ENCODE measurements at regions not wholly inside any gene's neighbourhood (a gene's known extent, or its start where the extent isn't known, plus 50 kb on each side); places are given as distances from the start of the nearest gene placed in this dataset.

GRCh38 chr13:108455320-108455719 is 174.1 kb upstream of the MYO16 start:
- Histone ChIP-seq H4K20me1 (ENCODE audit: insufficient read depth, low read length) (no peaks in the 10 kb centered on the region), H3K9ac (ENCODE audit: low read length) (no peak overlapping the region), H3K4me2 (ENCODE audit: low read length) (no peak overlapping the region), H3K79me2 (ENCODE audit: low read length) (no peaks in the 10 kb centered on the region), H3K27ac (ENCODE audit: low read length) (no peak overlapping the region), H3K4me1 (ENCODE audit: low read length) (no peaks in the 10 kb centered on the region), H3K9me3 (ENCODE audit: insufficient read depth, low read length) (no peaks in the 10 kb centered on the region), H3K36me3 (replicated peaks; ENCODE audit: low read depth, low read length) (no peaks in the 10 kb centered on the region), H3K4me3 (ENCODE audit: low read length) (no peak overlapping the region), H3K27me3 (ENCODE audit: low read depth, low read length) (no peaks in the 10 kb centered on the region), H2AFZ (ENCODE audit: low read depth, low read length) (no peak overlapping the region)
- TF ChIP-seq EZH2phosphoT487 (IDR thresholded peaks at IDR 0.05; ENCODE audit: low read depth) (no peak), CTCF (IDR thresholded peaks at IDR 0.05; ENCODE audit: low read depth, low read length) (no peak)

- Histone ChIP-seq H3K27me3 (ENCODE audit: low read depth, low read length) (no peaks in the 10 kb centered on the region), H3K4me2 (ENCODE audit: low read length) (no peak overlapping the region), H3K9me3 (ENCODE audit: insufficient read depth, low read length) (no peaks in the 10 kb centered on the region), H3K9ac (ENCODE audit: low read length) (no peak overlapping the region), H3K4me1 (ENCODE audit: low read length) (no peaks in the 10 kb centered on the region), H3K4me3 (ENCODE audit: low read length) (no peak overlapping the region), H3K79me2 (ENCODE audit: low read length) (no peaks in the 10 kb centered on the region), H3K36me3 (replicated peaks; ENCODE audit: low read depth, low read length) (no peaks in the 10 kb centered on the region), H3K27ac (ENCODE audit: low read length) (no peak overlapping the region), H2AFZ (ENCODE audit: low read depth, low read length) (no peak overlapping the region), H4K20me1 (ENCODE audit: insufficient read depth, low read length) (no peaks in the 10 kb centered on the region)
- TF ChIP-seq EZH2phosphoT487 (IDR thresholded peaks at IDR 0.05; ENCODE audit: low read depth): no peak
- TF ChIP-seq CTCF (IDR thresholded peaks at IDR 0.05; ENCODE audit: low read depth, low read length): no peak
Measured at GRCh38 chr13:108460043-108460442, 169.4 kb upstream of the MYO16 start.

GRCh38 chr13:108460746-108461145 is 168.7 kb upstream of the MYO16 start:
- H4K20me1 ChIP-seq (ENCODE audit: insufficient read depth, low read length): no peaks in the 10 kb centered on the region
- no peak overlapping the region for H3K4me3 ChIP-seq (ENCODE audit: low read length)
- no peaks in the 10 kb centered on the region for H3K9me3 ChIP-seq (ENCODE audit: insufficient read depth, low read length)
- no peak overlapping the region for H2AFZ ChIP-seq (ENCODE audit: low read depth, low read length)
- no peaks in the 10 kb centered on the region for H3K36me3 ChIP-seq (replicated peaks; ENCODE audit: low read depth, low read length)
- no peak overlapping the region for H3K27ac ChIP-seq (ENCODE audit: low read length)
- TF ChIP-seq CTCF (IDR thresholded peaks at IDR 0.05; ENCODE audit: low read depth, low read length): no peak
- no peak for TF ChIP-seq EZH2phosphoT487 (IDR thresholded peaks at IDR 0.05; ENCODE audit: low read depth)
- H3K9ac ChIP-seq (ENCODE audit: low read length): no peak overlapping the region
- H3K4me2 ChIP-seq (ENCODE audit: low read length): no peak overlapping the region
- H3K27me3 ChIP-seq (ENCODE audit: low read depth, low read length): no peaks in the 10 kb centered on the region
- H3K79me2 ChIP-seq (ENCODE audit: low read length): no peaks in the 10 kb centered on the region
- no peaks in the 10 kb centered on the region for H3K4me1 ChIP-seq (ENCODE audit: low read length)

- no peak overlapping the region for H3K27ac ChIP-seq (ENCODE audit: low read length)
- H3K4me3 ChIP-seq (ENCODE audit: low read length): no peak overlapping the region
- H3K4me2 ChIP-seq (ENCODE audit: low read length): no peak overlapping the region
- no peaks in the 10 kb centered on the region for H3K27me3 ChIP-seq (ENCODE audit: low read depth, low read length)
- H4K20me1 ChIP-seq (ENCODE audit: insufficient read depth, low read length): no peaks in the 10 kb centered on the region
- H3K9me3 ChIP-seq (ENCODE audit: insufficient read depth, low read length): no peaks in the 10 kb centered on the region
- H3K9ac ChIP-seq (ENCODE audit: low read length): no peak overlapping the region
- H3K79me2 ChIP-seq (ENCODE audit: low read length): no peaks in the 10 kb centered on the region
- H3K36me3 ChIP-seq (replicated peaks; ENCODE audit: low read depth, low read length): no peaks in the 10 kb centered on the region
- H2AFZ ChIP-seq (ENCODE audit: low read depth, low read length): no peak overlapping the region
- H3K4me1 ChIP-seq (ENCODE audit: low read length): no peaks in the 10 kb centered on the region
- TF ChIP-seq CTCF (IDR thresholded peaks at IDR 0.05; ENCODE audit: low read depth, low read length) (no peak), EZH2phosphoT487 (IDR thresholded peaks at IDR 0.05; ENCODE audit: low read depth) (no peak)
Measured at GRCh38 chr13:108463340-108463739, 166.1 kb upstream of the MYO16 start.

All from OCI-LY3 (cell line).